ENCODE measurements at regions not wholly inside any gene's neighbourhood (a gene's known extent, or its start where the extent isn't known, plus 50 kb on each side); places are given as distances from the start of the nearest gene placed in this dataset.
"Not testable (repeated sequence)": the region's sequence is repeated elsewhere in the genome, so short reads cannot be mapped to it uniquely, and the experiment has no call there.

- DNase-seq (ENCODE audit: low spot score) = no peak
Observed at GRCh38 chr4:103307453-103308247, 109.5 kb upstream of the CENPE start.

DNA sequence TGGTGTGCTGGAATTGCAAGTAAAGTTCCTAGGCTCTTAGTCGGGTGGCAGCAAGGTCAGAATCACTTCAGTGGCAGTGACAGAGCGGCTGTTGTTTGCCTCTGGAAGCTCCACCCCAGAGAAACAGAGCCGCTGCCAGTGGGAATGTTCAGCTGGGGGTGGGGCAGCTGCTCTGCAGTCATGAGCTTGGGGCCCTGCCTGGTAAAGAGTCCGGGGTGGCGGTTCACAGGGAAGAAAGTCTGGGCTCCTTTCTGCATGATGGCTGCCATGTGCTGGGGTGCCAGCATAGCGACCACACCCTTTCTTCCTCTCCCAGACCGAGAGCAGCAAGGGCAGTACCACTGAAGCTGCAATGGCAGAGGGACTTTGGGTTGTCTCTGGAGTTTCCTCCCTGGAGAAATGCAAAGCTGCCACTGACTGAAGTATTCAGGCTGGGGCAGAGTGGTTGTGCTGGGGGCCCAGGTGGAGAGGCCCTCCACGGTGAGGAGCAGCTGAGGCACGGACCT is 108.8 kb upstream of the CENPE start:
- no peak for DNase-seq (ENCODE audit: low spot score)

DNA sequence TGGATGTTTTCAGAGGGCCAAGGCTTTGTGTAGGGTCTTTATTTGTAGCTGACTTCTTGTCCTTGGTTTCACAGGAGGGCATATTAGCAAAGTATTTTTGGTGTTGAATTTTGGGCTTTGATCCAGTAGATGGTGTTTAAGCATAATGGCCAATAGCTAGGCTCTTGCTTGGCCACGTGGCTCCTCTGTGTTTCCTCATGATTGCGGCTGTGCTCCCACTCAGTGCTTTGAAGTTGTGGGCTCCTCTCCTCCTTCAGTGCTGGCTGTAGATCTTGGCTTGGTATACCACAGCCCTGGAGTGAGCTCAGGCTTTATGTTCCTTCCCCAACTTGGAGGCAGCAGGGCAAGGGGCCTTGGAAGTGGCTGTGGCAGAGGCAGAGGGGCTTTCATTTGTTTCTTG is 107.2 kb upstream of the CENPE start:
- no peak for DNase-seq (ENCODE audit: low spot score)

- peak; percentile 12 for DNase-seq (ENCODE audit: low spot score)
Observed at GRCh38 chr4:103303011-103303410, 104.9 kb upstream of the CENPE start.

DNA sequence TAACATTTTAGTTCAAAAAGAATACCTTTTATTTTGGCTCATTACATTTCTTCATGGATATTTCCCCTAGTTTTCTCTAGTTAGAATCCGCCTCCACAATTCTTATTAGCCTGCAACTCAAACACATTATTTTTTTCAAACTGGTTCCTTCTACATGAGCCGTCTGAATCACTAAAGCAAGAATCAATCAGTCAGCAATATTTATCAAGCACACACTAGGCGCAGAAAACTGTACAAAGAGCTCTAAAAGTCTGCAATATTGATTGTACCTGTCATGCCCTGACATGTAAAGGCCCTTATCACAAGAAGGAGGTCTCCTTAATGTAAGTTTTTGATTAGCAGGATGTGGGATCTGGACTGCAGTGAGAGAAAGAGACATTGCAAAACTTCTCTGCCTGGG is 94.8 kb upstream of the CENPE start:
- DNase-seq (ENCODE audit: low spot score) = no peak

- no peak for DNase-seq (ENCODE audit: low spot score)
Observed at GRCh38 chr4:103292373-103292772, 94.2 kb upstream of the CENPE start.

DNA sequence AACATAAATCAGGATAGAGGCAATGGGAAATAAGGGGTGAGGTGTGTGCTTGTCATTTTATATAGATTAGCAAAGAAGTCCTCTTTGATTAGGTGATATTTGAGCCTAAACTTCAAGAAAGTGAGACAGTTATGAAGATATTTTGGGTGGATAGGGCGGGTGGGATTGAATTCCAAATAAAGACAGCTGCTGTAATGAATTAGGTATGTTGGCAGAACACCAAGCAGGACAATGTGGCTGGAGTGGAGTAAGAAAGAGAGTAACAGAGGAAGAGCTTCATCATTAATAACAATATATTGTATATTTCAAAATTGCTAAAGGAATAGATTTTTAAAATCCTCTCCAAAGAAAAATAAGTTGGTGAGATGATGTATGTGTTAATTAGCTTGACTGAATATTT is 91.0 kb upstream of the CENPE start:
- DNase-seq (ENCODE audit: low spot score) = no peak

GRCh38 chr4:103272174-103272573 is 74.0 kb upstream of the CENPE start:
- DNase-seq (ENCODE audit: low spot score) = no peak

DNA sequence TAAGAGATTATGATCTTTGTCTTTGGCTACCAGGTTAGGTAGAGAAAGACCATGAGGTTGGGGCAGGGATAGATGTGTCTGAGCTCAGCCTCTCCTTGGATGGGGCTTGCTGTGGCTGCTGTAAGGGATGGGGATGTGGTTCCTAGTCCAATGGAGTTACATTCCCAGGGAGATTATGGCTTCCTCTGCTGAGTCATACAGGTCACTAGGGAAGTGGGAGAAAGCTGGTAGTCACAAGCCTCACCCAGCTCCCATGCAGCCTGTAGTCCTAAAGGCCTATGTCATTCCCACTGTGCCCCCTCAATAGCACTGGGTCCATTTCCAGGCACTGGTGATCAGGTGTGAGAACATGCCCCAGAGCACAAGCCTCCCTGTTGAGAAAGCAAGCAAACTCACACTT is 70.6 kb upstream of the CENPE start:
- DNase-seq (ENCODE audit: low spot score) = no peak

DNA sequence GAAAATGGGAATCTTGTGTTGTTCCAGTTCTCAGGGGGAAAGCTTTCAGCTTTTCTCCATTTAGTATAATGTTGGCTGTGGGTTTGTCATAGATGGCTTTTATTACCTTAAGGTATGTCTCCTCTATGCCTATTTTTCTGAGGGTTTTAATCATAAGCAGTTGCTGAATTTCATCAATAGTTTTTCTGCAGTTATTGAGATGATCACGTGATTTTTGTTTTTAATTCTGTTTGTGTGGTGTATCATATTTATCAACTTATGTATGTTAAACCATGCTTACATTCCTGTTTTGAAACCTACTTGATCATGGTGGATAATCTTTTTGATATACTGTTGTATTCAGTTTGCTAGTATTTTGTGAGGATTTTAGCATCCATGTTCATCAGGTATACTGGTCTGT is 66.8 kb upstream of the CENPE start:
- DNase-seq (ENCODE audit: low spot score) = no peak

DNA sequence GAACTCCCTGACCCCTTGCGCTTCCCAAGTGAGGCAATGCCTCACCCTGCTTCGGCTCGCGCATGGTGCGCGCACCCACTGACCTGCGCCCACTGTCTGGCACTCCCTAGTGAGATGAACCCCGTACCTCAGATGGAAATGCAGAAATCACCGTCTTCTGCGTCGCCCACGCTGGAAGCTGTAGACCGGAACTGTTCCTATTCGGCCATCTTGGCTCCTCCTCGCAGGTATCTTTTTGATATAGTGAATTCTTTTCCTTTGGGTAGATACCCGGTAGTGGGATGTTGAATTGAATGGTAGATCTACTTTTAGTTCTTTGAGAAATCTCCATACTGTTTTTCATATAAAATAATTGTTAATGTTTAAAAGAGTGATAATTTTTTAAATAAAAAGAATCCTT is 57.9 kb upstream of the CENPE start:
- DNase-seq (ENCODE audit: low spot score) = not testable (repeated sequence)

Data from kidney tubule cell (primary cell).